ENCODE measurements at regions not wholly inside any gene's neighbourhood (a gene's known extent, or its start where the extent isn't known, plus 50 kb on each side); places are given as distances from the start of the nearest gene placed in this dataset.

DNA sequence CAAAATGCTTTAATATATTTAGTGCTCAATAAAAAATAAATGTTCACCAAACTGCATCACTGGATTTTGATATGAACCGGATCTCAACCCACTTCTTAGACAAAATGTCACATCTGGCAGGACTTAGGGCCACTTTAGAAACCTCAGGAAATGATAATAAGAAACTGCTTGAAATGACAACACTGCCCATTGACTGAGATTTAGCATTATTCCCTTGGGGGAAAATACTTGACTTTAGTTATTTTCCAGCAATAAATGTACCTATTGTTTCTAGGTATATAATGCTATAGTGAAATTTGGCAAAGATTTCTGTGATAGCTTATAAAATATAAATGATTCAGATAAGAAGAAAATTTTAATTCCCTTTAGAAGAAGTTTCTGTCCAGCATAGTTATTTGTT, 195.1 kb downstream of the ICOS start:
- FAIRE-seq (no peak), DNase-seq (ENCODE audit: low read depth) (no peak)
- TF ChIP-seq, protein P1, sequence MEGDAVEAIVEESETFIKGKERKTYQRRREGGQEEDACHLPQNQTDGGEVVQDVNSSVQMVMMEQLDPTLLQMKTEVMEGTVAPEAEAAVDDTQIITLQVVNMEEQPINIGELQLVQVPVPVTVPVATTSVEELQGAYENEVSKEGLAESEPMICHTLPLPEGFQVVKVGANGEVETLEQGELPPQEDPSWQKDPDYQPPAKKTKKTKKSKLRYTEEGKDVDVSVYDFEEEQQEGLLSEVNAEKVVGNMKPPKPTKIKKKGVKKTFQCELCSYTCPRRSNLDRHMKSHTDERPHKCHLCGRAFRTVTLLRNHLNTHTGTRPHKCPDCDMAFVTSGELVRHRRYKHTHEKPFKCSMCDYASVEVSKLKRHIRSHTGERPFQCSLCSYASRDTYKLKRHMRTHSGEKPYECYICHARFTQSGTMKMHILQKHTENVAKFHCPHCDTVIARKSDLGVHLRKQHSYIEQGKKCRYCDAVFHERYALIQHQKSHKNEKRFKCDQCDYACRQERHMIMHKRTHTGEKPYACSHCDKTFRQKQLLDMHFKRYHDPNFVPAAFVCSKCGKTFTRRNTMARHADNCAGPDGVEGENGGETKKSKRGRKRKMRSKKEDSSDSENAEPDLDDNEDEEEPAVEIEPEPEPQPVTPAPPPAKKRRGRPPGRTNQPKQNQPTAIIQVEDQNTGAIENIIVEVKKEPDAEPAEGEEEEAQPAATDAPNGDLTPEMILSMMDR (IDR thresholded peaks at IDR 0.05; ENCODE audit: insufficient read depth, low read depth, low read length): no peak
- TF ChIP-seq EZH2 (IDR thresholded peaks at IDR 0.05; ENCODE audit: insufficient read depth, low read length): no peak
- Histone ChIP-seq H3K9me3 (ENCODE audit: insufficient read depth, low read depth, low read length) (no peaks in the 10 kb centered on the region), H3K9ac (ENCODE audit: low read length) (no peak overlapping the region), H3K4me2 (ENCODE audit: low read length) (no peak overlapping the region), H3K4me1 (ENCODE audit: insufficient read depth, low read length) (no peaks in the 10 kb centered on the region), H3K27me3 (ENCODE audit: insufficient read depth, low read length) (peaks cover 2% of the 10 kb centered on the region), H2AFZ (ENCODE audit: low read depth, low read length) (no peak overlapping the region), H3K27ac (ENCODE audit: low read depth, low read length) (no peak overlapping the region), H3K79me2 (ENCODE audit: insufficient read depth, low read length) (no peaks in the 10 kb centered on the region), H3K36me3 (ENCODE audit: insufficient read depth, low read length) (no peaks in the 10 kb centered on the region), H3K4me3 (ENCODE audit: insufficient read depth, low read depth, low read length) (no peak overlapping the region), H4K20me1 (ENCODE audit: insufficient read depth, low read length) (no peaks in the 10 kb centered on the region)
- peaks cover 2% of the 10 kb centered on the region for H3K9me3 Mint-ChIP-seq (ENCODE audit: unreplicated experiment)
- no peak overlapping the region for H3K27ac Mint-ChIP-seq (ENCODE audit: unreplicated experiment)
- no peak overlapping the region for H3K4me3 Mint-ChIP-seq (ENCODE audit: unreplicated experiment)
- no peaks in the 10 kb centered on the region for H3K36me3 Mint-ChIP-seq (ENCODE audit: low read depth, unreplicated experiment)
- H3K4me1 Mint-ChIP-seq (ENCODE audit: low read depth, unreplicated experiment): no peaks in the 10 kb centered on the region
- peaks cover 25% of the 10 kb centered on the region for H3K27me3 Mint-ChIP-seq (ENCODE audit: low read depth, unreplicated experiment)

- H3K36me3 Mint-ChIP-seq (ENCODE audit: low read depth, unreplicated experiment): no peaks in the 10 kb centered on the region
- Histone ChIP-seq H3K4me2 (ENCODE audit: low read length) (no peak overlapping the region), H3K27ac (ENCODE audit: low read depth, low read length) (no peak overlapping the region), H2AFZ (ENCODE audit: low read depth, low read length) (no peak overlapping the region), H4K20me1 (ENCODE audit: insufficient read depth, low read length) (no peaks in the 10 kb centered on the region), H3K9me3 (ENCODE audit: insufficient read depth, low read depth, low read length) (no peaks in the 10 kb centered on the region), H3K36me3 (ENCODE audit: insufficient read depth, low read length) (no peaks in the 10 kb centered on the region), H3K79me2 (ENCODE audit: insufficient read depth, low read length) (no peaks in the 10 kb centered on the region), H3K4me3 (ENCODE audit: insufficient read depth, low read depth, low read length) (no peak overlapping the region), H3K4me1 (ENCODE audit: insufficient read depth, low read length) (no peaks in the 10 kb centered on the region), H3K27me3 (ENCODE audit: insufficient read depth, low read length) (peaks cover 2% of the 10 kb centered on the region), H3K9ac (ENCODE audit: low read length) (no peak overlapping the region)
- TF ChIP-seq, protein P1 (IDR thresholded peaks at IDR 0.05; ENCODE audit: insufficient read depth, low read depth, low read length): no peak
- no peak for TF ChIP-seq EZH2 (IDR thresholded peaks at IDR 0.05; ENCODE audit: insufficient read depth, low read length)
- DNase-seq (ENCODE audit: low read depth) (no peak), FAIRE-seq (no peak)
- no peak overlapping the region for H3K27ac Mint-ChIP-seq (ENCODE audit: unreplicated experiment)
- H3K27me3 Mint-ChIP-seq (ENCODE audit: low read depth, unreplicated experiment): peaks cover 22% of the 10 kb centered on the region
- no peaks in the 10 kb centered on the region for H3K4me1 Mint-ChIP-seq (ENCODE audit: low read depth, unreplicated experiment)
- H3K4me3 Mint-ChIP-seq (ENCODE audit: unreplicated experiment): no peak overlapping the region
- H3K9me3 Mint-ChIP-seq (ENCODE audit: unreplicated experiment): peaks cover 2% of the 10 kb centered on the region
Observed at GRCh38 chr2:204133476-204133875, 196.9 kb downstream of the ICOS start.

DNA sequence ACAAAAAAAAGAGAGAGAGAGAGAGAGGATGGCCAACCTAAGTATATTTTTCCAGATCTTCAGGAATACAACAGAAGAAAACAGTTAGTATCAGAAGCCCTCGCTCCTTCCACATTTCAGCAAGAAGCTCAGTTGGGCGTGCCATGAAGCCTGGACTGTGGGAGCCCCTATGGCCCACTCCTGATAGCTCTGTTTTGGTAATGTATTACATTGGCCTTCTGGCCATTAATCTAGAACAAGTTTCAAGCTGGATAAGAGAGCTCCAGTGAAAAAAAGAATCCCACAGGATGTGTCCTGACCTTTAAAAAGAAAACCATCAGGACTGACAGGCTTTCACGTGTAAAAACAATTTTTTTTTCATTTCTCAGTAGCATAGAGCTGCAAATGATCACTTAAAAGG, 197.9 kb downstream of the ICOS start:
- DNase-seq (ENCODE audit: low read depth) (no peak), FAIRE-seq (no peak)
- Histone ChIP-seq H3K9ac (ENCODE audit: low read length) (no peak overlapping the region), H3K27ac (ENCODE audit: low read depth, low read length) (no peak overlapping the region), H3K36me3 (ENCODE audit: insufficient read depth, low read length) (no peaks in the 10 kb centered on the region), H3K79me2 (ENCODE audit: insufficient read depth, low read length) (no peaks in the 10 kb centered on the region), H3K4me3 (ENCODE audit: insufficient read depth, low read depth, low read length) (no peak overlapping the region), H3K27me3 (ENCODE audit: insufficient read depth, low read length) (peaks cover 2% of the 10 kb centered on the region), H3K4me2 (ENCODE audit: low read length) (no peak overlapping the region), H2AFZ (ENCODE audit: low read depth, low read length) (no peak overlapping the region), H3K4me1 (ENCODE audit: insufficient read depth, low read length) (no peaks in the 10 kb centered on the region), H3K9me3 (ENCODE audit: insufficient read depth, low read depth, low read length) (no peaks in the 10 kb centered on the region), H4K20me1 (ENCODE audit: insufficient read depth, low read length) (no peaks in the 10 kb centered on the region)
- Mint-ChIP-seq H3K4me3 (ENCODE audit: unreplicated experiment) (no peak overlapping the region), H3K36me3 (ENCODE audit: low read depth, unreplicated experiment) (no peaks in the 10 kb centered on the region), H3K9me3 (ENCODE audit: unreplicated experiment) (peaks cover 2% of the 10 kb centered on the region), H3K27ac (ENCODE audit: unreplicated experiment) (no peak overlapping the region), H3K27me3 (ENCODE audit: low read depth, unreplicated experiment) (peaks cover 19% of the 10 kb centered on the region), H3K4me1 (ENCODE audit: low read depth, unreplicated experiment) (no peaks in the 10 kb centered on the region)
- TF ChIP-seq EZH2 (IDR thresholded peaks at IDR 0.05; ENCODE audit: insufficient read depth, low read length): no peak
- TF ChIP-seq, protein P1 (IDR thresholded peaks at IDR 0.05; ENCODE audit: insufficient read depth, low read depth, low read length): no peak
